ENCODE measurements at regions not wholly inside any gene's neighbourhood (a gene's known extent, or its start where the extent isn't known, plus 50 kb on each side); places are given as distances from the start of the nearest gene placed in this dataset.

- no peaks in the 10 kb centered on the region for H3K9me3 ChIP-seq
- H3K27me3 ChIP-seq (replicated peaks; ENCODE audit: control insufficient read depth, insufficient read depth, low read length), result no peaks in the 10 kb centered on the region
- intact Hi-C loops (cut with micrococcal nuclease; ENCODE audit: unreplicated experiment), result no loop called here
- peaks cover 4% of the 10 kb centered on the region for H3K9me3 Mint-ChIP-seq (ENCODE audit: unreplicated experiment)
- CTCF ChIA-PET, result no interaction called here
- H3K27me3 Mint-ChIP-seq (ENCODE audit: insufficient read depth, unreplicated experiment), result no peaks in the 10 kb centered on the region
- H3K4me1 ChIP-seq, result no peaks in the 10 kb centered on the region
- no peak for TF ChIP-seq CTCF (IDR thresholded peaks at IDR 0.05; ENCODE audit: insufficient read depth in 1 of 2, low read depth in 1 of 2, low read length in 1 of 2, severe bottlenecking in 1 of 2, unreplicated experiment in 1 of 2)
- POLR2A ChIA-PET, result no interaction called here
- BruUV-seq (replicated peaks), result no TSS peak
- no peaks in the 10 kb centered on the region for H3K36me3 ChIP-seq (ENCODE audit: control insufficient read depth, insufficient read depth, low read length)
- H3K36me3 Mint-ChIP-seq (ENCODE audit: insufficient read depth, unreplicated experiment), result no peaks in the 10 kb centered on the region
- H3K27ac Mint-ChIP-seq (ENCODE audit: unreplicated experiment), result no peak overlapping the region
- no peak overlapping the region for H3K4me3 Mint-ChIP-seq (ENCODE audit: unreplicated experiment)
- no peak for DNase-seq
- no peak overlapping the region for H3K4me3 ChIP-seq (ENCODE audit: low read depth, low read length)
- no peaks in the 10 kb centered on the region for H3K4me1 Mint-ChIP-seq (ENCODE audit: low read depth, unreplicated experiment)
Observed at GRCh38 chr10:125333209-125333591, 172.8 kb upstream of the CTBP2 start.

- Histone ChIP-seq H3K36me3 (ENCODE audit: control insufficient read depth, insufficient read depth, low read length) (no peaks in the 10 kb centered on the region), H3K9me3 (no peaks in the 10 kb centered on the region), H3K4me3 (ENCODE audit: low read depth, low read length) (no peak overlapping the region), H3K27me3 (replicated peaks; ENCODE audit: control insufficient read depth, insufficient read depth, low read length) (no peaks in the 10 kb centered on the region), H3K4me1 (no peaks in the 10 kb centered on the region)
- H3K27me3 Mint-ChIP-seq (ENCODE audit: insufficient read depth, unreplicated experiment), result no peaks in the 10 kb centered on the region
- no peaks in the 10 kb centered on the region for H3K4me1 Mint-ChIP-seq (ENCODE audit: low read depth, unreplicated experiment)
- POLR2A ChIA-PET, result no interaction called here
- H3K4me3 Mint-ChIP-seq (ENCODE audit: unreplicated experiment), result no peak overlapping the region
- intact Hi-C loops (cut with micrococcal nuclease; ENCODE audit: unreplicated experiment), result no loop called here
- DNase-seq, result no peak
- H3K9me3 Mint-ChIP-seq (ENCODE audit: unreplicated experiment), result peaks cover 9% of the 10 kb centered on the region
- no peaks in the 10 kb centered on the region for H3K36me3 Mint-ChIP-seq (ENCODE audit: insufficient read depth, unreplicated experiment)
- BruUV-seq (replicated peaks), result no TSS peak
- no peak for TF ChIP-seq CTCF (IDR thresholded peaks at IDR 0.05; ENCODE audit: insufficient read depth in 1 of 2, low read depth in 1 of 2, low read length in 1 of 2, severe bottlenecking in 1 of 2, unreplicated experiment in 1 of 2)
- CTCF ChIA-PET, result no interaction called here
- H3K27ac Mint-ChIP-seq (ENCODE audit: unreplicated experiment), result no peak overlapping the region
Observed at GRCh38 chr10:125332548-125333208, 172.3 kb upstream of the CTBP2 start.

- Histone ChIP-seq H3K36me3 (ENCODE audit: control insufficient read depth, insufficient read depth, low read length) (no peaks in the 10 kb centered on the region), H3K9me3 (0 out of 2 replicates have a peak, but pooled peaks cover 4% of the 10 kb centered on the region), H3K4me3 (ENCODE audit: low read depth, low read length) (no peak overlapping the region), H3K27me3 (replicated peaks; ENCODE audit: control insufficient read depth, insufficient read depth, low read length) (no peaks in the 10 kb centered on the region), H3K4me1 (no peaks in the 10 kb centered on the region)
- no peak for TF ChIP-seq CTCF (IDR thresholded peaks at IDR 0.05; ENCODE audit: insufficient read depth in 1 of 2, low read depth in 1 of 2, low read length in 1 of 2, severe bottlenecking in 1 of 2, unreplicated experiment in 1 of 2)
- H3K4me1 Mint-ChIP-seq (ENCODE audit: low read depth, unreplicated experiment), result no peaks in the 10 kb centered on the region
- no TSS peak for BruUV-seq (replicated peaks)
- ChIA-PET CTCF (no interaction called here), POLR2A (no interaction called here)
- DNase-seq, result no peak
- peaks cover 18% of the 10 kb centered on the region for H3K9me3 Mint-ChIP-seq (ENCODE audit: unreplicated experiment)
- no peaks in the 10 kb centered on the region for H3K27me3 Mint-ChIP-seq (ENCODE audit: insufficient read depth, unreplicated experiment)
- H3K36me3 Mint-ChIP-seq (ENCODE audit: insufficient read depth, unreplicated experiment), result no peaks in the 10 kb centered on the region
- intact Hi-C loops (cut with micrococcal nuclease; ENCODE audit: unreplicated experiment), result no loop called here
- no peak overlapping the region for H3K27ac Mint-ChIP-seq (ENCODE audit: unreplicated experiment)
- no peak overlapping the region for H3K4me3 Mint-ChIP-seq (ENCODE audit: unreplicated experiment)
Observed at GRCh38 chr10:125331056-125331455, 170.7 kb upstream of the CTBP2 start.
